MV-4-11 (cell line): ENCODE measurements at regions not wholly inside any gene's neighbourhood (a gene's known extent, or its start where the extent isn't known, plus 50 kb on each side); places are given as distances from the start of the nearest gene placed in this dataset.
"Not testable (repeated sequence)": the region's sequence is repeated elsewhere in the genome, so short reads cannot be mapped to it uniquely, and the experiment has no call there.

ENCODE experiments used
- DNase-seq: peaks from one replicate; lab custom pipeline; 2025; lab: John Stamatoyannopoulos, UW

DNA sequence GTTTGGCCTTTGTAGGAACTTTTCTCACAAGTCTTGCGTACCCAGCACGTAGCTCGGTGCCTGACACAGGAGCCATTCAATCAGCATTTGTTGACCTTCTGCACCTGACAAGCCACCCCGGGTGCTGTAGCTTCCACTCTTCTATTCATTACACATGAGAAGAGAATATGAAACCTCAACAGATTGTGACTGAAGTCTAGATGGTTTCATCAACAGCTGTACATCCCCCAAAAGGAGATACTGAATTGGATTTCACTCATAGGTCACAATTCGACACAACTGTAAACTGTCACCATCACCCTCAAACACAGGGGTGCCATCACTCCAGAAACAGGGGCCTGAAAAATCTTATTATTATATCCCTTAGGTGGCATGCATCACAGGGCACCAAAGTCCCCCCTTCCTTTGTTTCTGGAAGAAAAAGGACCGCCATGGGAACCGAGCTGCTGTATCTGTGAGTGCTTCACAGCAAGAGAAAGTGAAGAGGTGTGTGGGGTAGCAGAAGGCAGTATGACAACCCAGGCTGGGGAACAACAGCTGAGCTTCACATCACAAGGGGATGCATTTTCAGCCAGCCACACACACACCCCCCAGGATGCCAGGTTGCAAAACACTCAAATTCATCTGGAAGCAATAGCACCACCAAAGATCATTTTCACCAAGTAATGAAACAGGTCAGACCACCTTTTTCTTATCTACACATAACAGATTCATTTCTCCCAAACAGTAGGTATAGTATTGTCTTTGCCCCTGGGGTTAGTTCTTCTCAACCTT is 225.7 kb downstream of the TOMM20 start:
- no peak for DNase-seq

GRCh38 chr1:234901491-234902049 is 227.1 kb downstream of the TOMM20 start:
- DNase-seq, result no peak

- DNase-seq, result no peak
These were observed 228.0 kb downstream of the TOMM20 start for GRCh38 chr1:234900595-234900994.

DNA sequence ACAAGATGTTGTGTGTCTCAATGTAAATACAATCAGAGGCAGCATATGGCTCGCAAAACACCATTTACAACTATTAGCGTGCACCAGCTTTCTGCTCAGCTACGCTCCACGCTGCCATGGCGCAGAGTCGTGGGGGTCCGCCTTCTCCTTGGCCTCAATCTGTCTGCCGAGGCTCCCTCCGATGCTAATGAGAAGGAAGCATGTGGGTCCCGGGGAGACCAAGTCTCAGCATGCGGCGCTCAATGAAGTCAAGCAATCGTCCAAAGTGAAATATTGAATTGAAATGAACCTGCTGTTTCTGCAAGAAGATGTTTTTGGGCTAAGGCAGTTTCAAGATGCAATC is 228.9 kb downstream of the TOMM20 start:
- DNase-seq, result no peak

DNA sequence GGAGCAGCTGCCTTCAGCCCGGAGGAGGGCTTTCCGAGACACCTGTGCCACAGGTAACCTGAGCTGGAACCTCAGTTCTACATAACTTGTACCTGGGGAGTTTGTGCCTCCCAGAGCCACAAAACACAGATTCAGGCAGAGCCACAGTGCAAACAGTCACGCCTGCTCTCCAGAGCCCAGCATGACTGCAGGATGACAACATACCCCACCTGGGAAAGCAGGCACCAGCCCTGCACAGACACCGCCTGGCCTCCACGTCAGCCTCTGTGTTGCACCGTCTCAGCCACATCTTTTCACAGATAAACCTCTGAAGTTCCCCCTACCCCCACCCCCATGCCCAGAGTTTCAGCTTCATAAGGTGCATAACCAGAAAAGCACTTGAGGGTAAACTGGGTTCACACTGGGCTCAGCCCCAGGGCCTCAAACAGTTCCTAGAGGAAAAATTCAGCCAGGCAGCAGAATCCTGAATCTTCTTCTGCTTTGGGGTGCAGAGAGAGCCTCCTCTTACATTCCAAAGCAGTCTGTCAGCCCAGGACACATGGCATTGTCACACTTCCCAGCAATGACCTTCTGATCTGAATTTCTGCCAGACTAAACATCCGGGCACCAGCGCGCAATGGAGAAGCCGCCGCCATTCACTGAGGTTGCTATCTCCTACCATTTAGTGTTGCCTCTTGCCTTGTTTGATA is 229.5 kb downstream of the TOMM20 start:
- DNase-seq, result no peak

DNA sequence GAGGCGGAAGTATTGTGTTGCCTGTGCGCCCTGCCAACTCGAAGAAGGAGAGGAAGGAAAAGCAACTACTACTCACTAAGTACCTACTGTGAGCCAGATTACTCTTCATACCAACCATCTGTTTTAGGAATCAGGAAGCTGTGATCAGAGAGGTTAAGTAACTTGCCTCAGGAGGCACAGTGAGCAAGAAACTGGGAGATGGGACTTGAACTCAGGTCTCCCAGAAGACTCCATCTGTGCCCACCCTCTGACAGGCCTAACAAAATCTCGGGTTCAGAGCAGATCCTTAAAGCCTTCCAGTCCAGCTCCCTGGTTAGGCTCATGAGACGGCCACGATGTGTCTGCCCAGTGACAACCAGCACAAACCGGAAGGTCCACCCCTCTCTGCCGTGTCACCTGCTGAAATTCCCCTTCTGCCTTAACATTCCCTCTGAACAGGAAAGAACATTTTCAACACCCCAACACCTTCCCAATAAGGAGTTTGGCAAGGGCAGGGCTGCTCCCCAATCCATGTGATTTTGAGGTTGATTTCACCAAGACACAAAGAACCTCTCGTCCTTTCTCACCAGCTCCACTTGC is 230.1 kb downstream of the TOMM20 start:
- DNase-seq, result no peak

DNA sequence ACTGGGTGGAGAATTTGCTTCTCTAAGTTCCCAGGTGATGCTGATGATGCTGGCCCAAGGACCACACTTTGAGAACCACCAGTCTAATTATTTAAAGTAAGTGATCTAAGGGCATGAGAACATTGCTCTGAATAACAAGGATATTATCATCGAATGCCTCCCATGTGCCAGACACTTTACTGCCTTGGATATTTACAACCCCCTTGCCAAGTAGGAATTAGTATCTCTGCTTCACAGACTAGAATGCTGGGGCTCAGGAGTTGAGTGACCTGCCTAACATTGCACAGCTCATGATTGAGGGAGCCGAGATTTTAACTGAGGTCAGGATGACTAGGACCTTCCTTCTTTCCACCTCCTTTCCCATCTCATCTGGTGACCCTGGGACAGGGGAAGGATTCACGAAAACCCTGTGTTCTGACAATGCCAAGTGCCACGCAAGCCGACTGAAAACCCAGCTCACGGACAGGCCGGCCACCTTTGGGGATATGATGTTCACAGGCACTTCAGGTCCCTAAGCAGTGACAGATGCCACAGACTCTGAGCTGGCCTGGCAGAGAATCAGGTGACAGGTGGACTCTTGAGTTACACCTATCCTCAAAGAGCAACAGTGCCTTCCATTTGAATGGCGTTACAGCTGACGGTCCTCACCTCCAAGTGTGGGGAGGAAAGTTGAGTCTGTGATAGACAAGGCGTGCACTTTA is 230.7 kb downstream of the TOMM20 start:
- no peak for DNase-seq

DNA sequence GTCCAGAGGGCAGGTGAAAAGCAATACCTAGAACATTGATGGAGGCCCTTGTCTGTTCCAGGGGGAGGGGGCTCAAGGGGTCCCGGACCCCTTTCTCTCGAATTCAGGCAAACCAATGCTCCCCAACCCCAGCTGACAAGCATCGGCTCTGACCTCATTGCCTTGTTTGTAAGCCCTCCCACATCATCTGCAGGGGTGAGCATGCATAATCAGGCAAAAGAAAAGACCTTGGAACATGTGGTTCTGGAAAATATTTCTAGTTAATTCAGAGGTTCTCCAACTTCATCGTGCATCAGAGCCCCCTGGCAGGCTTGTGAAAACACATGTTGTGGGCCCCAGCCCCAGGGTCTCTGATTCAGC is 231.3 kb downstream of the TOMM20 start:
- no peak for DNase-seq

GRCh38 chr1:234896477-234897389 is 231.9 kb downstream of the TOMM20 start:
- no peak for DNase-seq

- peak; percentile 81 for DNase-seq
These were observed 234.7 kb downstream of the TOMM20 start for GRCh38 chr1:234893725-234894630.

- no peak for DNase-seq
These were observed 235.3 kb downstream of the TOMM20 start for GRCh38 chr1:234893359-234893724.

- DNase-seq, result no peak
These were observed 236.0 kb downstream of the TOMM20 start for GRCh38 chr1:234892642-234893041.

- DNase-seq, result no peak
These were observed 237.2 kb downstream of the TOMM20 start for GRCh38 chr1:234891427-234891826.

DNA sequence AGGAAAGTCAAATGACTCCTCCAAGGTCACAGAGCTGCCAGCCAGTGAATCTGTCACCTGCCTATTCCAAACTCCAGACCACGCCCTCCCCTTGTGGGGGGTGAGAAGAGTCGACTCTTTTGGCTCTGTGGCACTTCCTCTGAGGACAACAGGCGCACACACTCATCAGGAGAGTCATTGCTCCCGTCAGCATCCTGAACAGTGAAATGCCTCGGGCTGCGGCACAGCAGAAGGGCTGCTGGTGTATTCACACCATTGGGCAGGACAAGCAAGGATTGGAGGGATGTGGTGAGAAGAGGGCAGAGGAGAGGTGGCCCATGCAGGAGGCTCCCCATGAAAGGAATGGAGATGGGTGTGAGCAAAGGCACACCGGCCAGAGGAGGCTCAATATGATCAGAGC is 239.0 kb downstream of the TOMM20 start:
- DNase-seq, result no peak

DNA sequence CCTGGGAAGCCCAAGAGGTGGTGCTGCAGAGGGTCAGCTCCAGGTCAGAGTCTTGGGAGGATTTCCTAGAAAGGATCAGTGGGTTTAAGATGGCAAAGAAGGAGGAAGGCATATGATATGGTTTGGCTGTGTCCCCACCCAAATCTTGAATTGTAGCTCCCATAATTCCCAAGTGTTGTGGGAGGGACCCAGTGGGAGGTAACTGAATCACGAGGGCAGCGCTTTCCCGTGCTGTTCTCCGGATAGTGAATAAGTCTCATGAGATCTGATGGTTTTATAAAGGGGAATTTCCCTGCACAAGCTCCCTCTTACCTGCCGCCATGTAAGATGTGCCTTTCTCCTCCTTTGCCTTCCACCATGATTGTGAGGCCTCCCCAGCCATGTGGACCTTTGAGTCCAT is 240.4 kb downstream of the TOMM20 start:
- not testable (repeated sequence) for DNase-seq

- DNase-seq, result no peak
These were observed 241.4 kb downstream of the TOMM20 start for GRCh38 chr1:234887016-234887900.

GRCh38 chr1:234886081-234886984 is 242.3 kb downstream of the TOMM20 start:
- peak; percentile 52 for DNase-seq

DNA sequence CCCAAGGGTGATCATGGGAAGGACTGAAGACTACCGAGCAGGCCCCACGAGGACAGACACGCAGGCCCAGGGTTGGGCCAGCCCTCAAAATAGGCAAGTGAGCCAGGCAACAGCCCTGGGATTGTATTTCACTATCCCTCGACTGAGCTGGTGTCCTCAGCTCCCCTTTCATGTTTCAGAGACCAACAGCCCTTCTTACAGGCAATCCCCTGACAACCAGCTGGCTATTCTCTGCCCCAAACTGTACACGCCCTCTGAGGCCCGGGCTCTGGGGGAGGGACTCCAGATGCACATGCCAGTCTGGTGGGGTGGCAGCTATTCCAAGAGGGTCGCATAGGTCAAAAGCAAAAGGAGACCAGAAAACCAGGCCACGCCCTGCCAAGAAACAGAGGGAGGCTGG is 243.0 kb downstream of the TOMM20 start:
- no peak for DNase-seq
